ENCODE measurements at regions not wholly inside any gene's neighbourhood (a gene's known extent, or its start where the extent isn't known, plus 50 kb on each side); places are given as distances from the start of the nearest gene placed in this dataset.

GRCh38 chr2:146784602-146785001 lies 1060.2 kb upstream of the ACVR2A start:
- H3K9me3 ChIP-seq (ENCODE audit: control insufficient read depth, insufficient read depth, low read length) = peaks cover 3% of the 10 kb centered on the region
- no peaks in the 10 kb centered on the region for H3K27me3 ChIP-seq (ENCODE audit: control insufficient read depth, insufficient read depth, low read length)
- no peak for DNase-seq (ENCODE audit: low read depth in 4 of 6, low spot score in 6 of 6)
- H3K4me1 ChIP-seq (ENCODE audit: control insufficient read depth, insufficient read depth, low read length) = no peaks in the 10 kb centered on the region
- H3K27ac ChIP-seq (ENCODE audit: low read depth, low read length) = no peak overlapping the region
- no peak overlapping the region for H3K4me3 ChIP-seq (ENCODE audit: low read depth, low read length)
- no peaks in the 10 kb centered on the region for H3K36me3 ChIP-seq (ENCODE audit: control insufficient read depth, insufficient read depth, low read length)
- WGBS (ENCODE audit: insufficient coverage) = 20% methylated on average over 1 of the region's 4 CpGs

GRCh38 chr2:146777181-146777580 lies 1067.6 kb upstream of the ACVR2A start:
- DNase-seq (ENCODE audit: low read depth in 4 of 6, low spot score in 6 of 6) = no peak
- Histone ChIP-seq H3K9me3 (ENCODE audit: control insufficient read depth, insufficient read depth, low read length) (no peaks in the 10 kb centered on the region), H3K4me1 (ENCODE audit: control insufficient read depth, insufficient read depth, low read length) (no peaks in the 10 kb centered on the region), H3K27me3 (ENCODE audit: control insufficient read depth, insufficient read depth, low read length) (no peaks in the 10 kb centered on the region), H3K27ac (ENCODE audit: low read depth, low read length) (no peak overlapping the region), H3K4me3 (ENCODE audit: low read depth, low read length) (no peak overlapping the region), H3K36me3 (ENCODE audit: control insufficient read depth, insufficient read depth, low read length) (no peaks in the 10 kb centered on the region)
- WGBS (ENCODE audit: insufficient coverage) = 100% methylated on average over 1 of the region's 2 CpGs

- H3K36me3 ChIP-seq (ENCODE audit: control insufficient read depth, insufficient read depth, low read length) = no peaks in the 10 kb centered on the region
- H3K9me3 ChIP-seq (ENCODE audit: control insufficient read depth, insufficient read depth, low read length) = no peaks in the 10 kb centered on the region
- no peak overlapping the region for H3K4me3 ChIP-seq (ENCODE audit: low read depth, low read length)
- WGBS (ENCODE audit: insufficient coverage) = 94% methylated on average over 2 of the region's 4 CpGs
- no peaks in the 10 kb centered on the region for H3K4me1 ChIP-seq (ENCODE audit: control insufficient read depth, insufficient read depth, low read length)
- DNase-seq (ENCODE audit: low read depth in 4 of 6, low spot score in 6 of 6) = no peak
- no peaks in the 10 kb centered on the region for H3K27me3 ChIP-seq (ENCODE audit: control insufficient read depth, insufficient read depth, low read length)
- H3K27ac ChIP-seq (ENCODE audit: low read depth, low read length) = no peak overlapping the region
Measured at GRCh38 chr2:146776596-146776995, 1068.2 kb upstream of the ACVR2A start.

GRCh38 chr2:146771531-146771930 lies 1073.3 kb upstream of the ACVR2A start:
- Histone ChIP-seq H3K4me1 (ENCODE audit: control insufficient read depth, insufficient read depth, low read length) (no peaks in the 10 kb centered on the region), H3K4me3 (ENCODE audit: low read depth, low read length) (no peak overlapping the region), H3K36me3 (ENCODE audit: control insufficient read depth, insufficient read depth, low read length) (no peaks in the 10 kb centered on the region), H3K27me3 (ENCODE audit: control insufficient read depth, insufficient read depth, low read length) (no peaks in the 10 kb centered on the region), H3K27ac (ENCODE audit: low read depth, low read length) (no peak overlapping the region), H3K9me3 (ENCODE audit: control insufficient read depth, insufficient read depth, low read length) (no peaks in the 10 kb centered on the region)
- no CpG with 5 or more reads among the region's 2 CpGs for WGBS (ENCODE audit: insufficient coverage)
- DNase-seq (ENCODE audit: low read depth in 4 of 6, low spot score in 6 of 6) = no peak

- WGBS (ENCODE audit: insufficient coverage) = 100% methylated on average over 1 of the region's 4 CpGs
- no peaks in the 10 kb centered on the region for H3K36me3 ChIP-seq (ENCODE audit: control insufficient read depth, insufficient read depth, low read length)
- no peaks in the 10 kb centered on the region for H3K4me1 ChIP-seq (ENCODE audit: control insufficient read depth, insufficient read depth, low read length)
- no peaks in the 10 kb centered on the region for H3K9me3 ChIP-seq (ENCODE audit: control insufficient read depth, insufficient read depth, low read length)
- no peak overlapping the region for H3K27ac ChIP-seq (ENCODE audit: low read depth, low read length)
- H3K4me3 ChIP-seq (ENCODE audit: low read depth, low read length) = no peak overlapping the region
- DNase-seq (ENCODE audit: low read depth in 4 of 6, low spot score in 6 of 6) = no peak
- H3K27me3 ChIP-seq (ENCODE audit: control insufficient read depth, insufficient read depth, low read length) = no peaks in the 10 kb centered on the region
Measured at GRCh38 chr2:146764301-146764700, 1080.5 kb upstream of the ACVR2A start.

- no peaks in the 10 kb centered on the region for H3K9me3 ChIP-seq (ENCODE audit: control insufficient read depth, insufficient read depth, low read length)
- no CpG with 5 or more reads among the region's 2 CpGs for WGBS (ENCODE audit: insufficient coverage)
- H3K4me3 ChIP-seq (ENCODE audit: low read depth, low read length) = no peak overlapping the region
- H3K36me3 ChIP-seq (ENCODE audit: control insufficient read depth, insufficient read depth, low read length) = no peaks in the 10 kb centered on the region
- no peak overlapping the region for H3K27ac ChIP-seq (ENCODE audit: low read depth, low read length)
- H3K4me1 ChIP-seq (ENCODE audit: control insufficient read depth, insufficient read depth, low read length) = no peaks in the 10 kb centered on the region
- no peak for DNase-seq (ENCODE audit: low read depth in 4 of 6, low spot score in 6 of 6)
- no peaks in the 10 kb centered on the region for H3K27me3 ChIP-seq (ENCODE audit: control insufficient read depth, insufficient read depth, low read length)
Measured at GRCh38 chr2:146762786-146763185, 1082.0 kb upstream of the ACVR2A start.

- Histone ChIP-seq H3K9me3 (ENCODE audit: control insufficient read depth, insufficient read depth, low read length) (no peaks in the 10 kb centered on the region), H3K36me3 (ENCODE audit: control insufficient read depth, insufficient read depth, low read length) (no peaks in the 10 kb centered on the region), H3K27me3 (ENCODE audit: control insufficient read depth, insufficient read depth, low read length) (no peaks in the 10 kb centered on the region), H3K4me1 (ENCODE audit: control insufficient read depth, insufficient read depth, low read length) (no peaks in the 10 kb centered on the region), H3K4me3 (ENCODE audit: low read depth, low read length) (no peak overlapping the region), H3K27ac (ENCODE audit: low read depth, low read length) (no peak overlapping the region)
- DNase-seq (ENCODE audit: low read depth in 4 of 6, low spot score in 6 of 6) = no peak
- WGBS (ENCODE audit: insufficient coverage) = 83% methylated on average over 1 of the region's 4 CpGs
Measured at GRCh38 chr2:146754606-146755005, 1090.2 kb upstream of the ACVR2A start.

- no peaks in the 10 kb centered on the region for H3K4me1 ChIP-seq (ENCODE audit: control insufficient read depth, insufficient read depth, low read length)
- no peak overlapping the region for H3K27ac ChIP-seq (ENCODE audit: low read depth, low read length)
- H3K27me3 ChIP-seq (ENCODE audit: control insufficient read depth, insufficient read depth, low read length) = no peaks in the 10 kb centered on the region
- DNase-seq (ENCODE audit: low read depth in 4 of 6, low spot score in 6 of 6) = no peak
- no peaks in the 10 kb centered on the region for H3K36me3 ChIP-seq (ENCODE audit: control insufficient read depth, insufficient read depth, low read length)
- H3K4me3 ChIP-seq (ENCODE audit: low read depth, low read length) = no peak overlapping the region
- WGBS (ENCODE audit: insufficient coverage) = no CpG with 5 or more reads among the region's 3 CpGs
- no peaks in the 10 kb centered on the region for H3K9me3 ChIP-seq (ENCODE audit: control insufficient read depth, insufficient read depth, low read length)
Measured at GRCh38 chr2:146748046-146748445, 1096.8 kb upstream of the ACVR2A start.

- no peak for DNase-seq (ENCODE audit: low read depth in 4 of 6, low spot score in 6 of 6)
- WGBS (ENCODE audit: insufficient coverage) = no CpG with 5 or more reads among the region's 4 CpGs
- no peaks in the 10 kb centered on the region for H3K27me3 ChIP-seq (ENCODE audit: control insufficient read depth, insufficient read depth, low read length)
- no peak overlapping the region for H3K4me3 ChIP-seq (ENCODE audit: low read depth, low read length)
- H3K36me3 ChIP-seq (ENCODE audit: control insufficient read depth, insufficient read depth, low read length) = no peaks in the 10 kb centered on the region
- no peak overlapping the region for H3K27ac ChIP-seq (ENCODE audit: low read depth, low read length)
- H3K4me1 ChIP-seq (ENCODE audit: control insufficient read depth, insufficient read depth, low read length) = no peaks in the 10 kb centered on the region
- no peaks in the 10 kb centered on the region for H3K9me3 ChIP-seq (ENCODE audit: control insufficient read depth, insufficient read depth, low read length)
Measured at GRCh38 chr2:146741260-146741659, 1103.6 kb upstream of the ACVR2A start.

GRCh38 chr2:146734821-146735190 lies 1110.0 kb upstream of the ACVR2A start:
- no peaks in the 10 kb centered on the region for H3K36me3 ChIP-seq (ENCODE audit: control insufficient read depth, insufficient read depth, low read length)
- no peak for DNase-seq (ENCODE audit: low read depth in 4 of 6, low spot score in 6 of 6)
- H3K9me3 ChIP-seq (ENCODE audit: control insufficient read depth, insufficient read depth, low read length) = no peaks in the 10 kb centered on the region
- H3K27me3 ChIP-seq (ENCODE audit: control insufficient read depth, insufficient read depth, low read length) = no peaks in the 10 kb centered on the region
- no peaks in the 10 kb centered on the region for H3K4me1 ChIP-seq (ENCODE audit: control insufficient read depth, insufficient read depth, low read length)
- H3K27ac ChIP-seq (ENCODE audit: low read depth, low read length) = no peak overlapping the region
- 80% methylated on average over 1 of the region's 3 CpGs for WGBS (ENCODE audit: insufficient coverage)
- no peak overlapping the region for H3K4me3 ChIP-seq (ENCODE audit: low read depth, low read length)
